ENCODE measurements at regions not wholly inside any gene's neighbourhood (a gene's known extent, or its start where the extent isn't known, plus 50 kb on each side); places are given as distances from the start of the nearest gene placed in this dataset.

DNA sequence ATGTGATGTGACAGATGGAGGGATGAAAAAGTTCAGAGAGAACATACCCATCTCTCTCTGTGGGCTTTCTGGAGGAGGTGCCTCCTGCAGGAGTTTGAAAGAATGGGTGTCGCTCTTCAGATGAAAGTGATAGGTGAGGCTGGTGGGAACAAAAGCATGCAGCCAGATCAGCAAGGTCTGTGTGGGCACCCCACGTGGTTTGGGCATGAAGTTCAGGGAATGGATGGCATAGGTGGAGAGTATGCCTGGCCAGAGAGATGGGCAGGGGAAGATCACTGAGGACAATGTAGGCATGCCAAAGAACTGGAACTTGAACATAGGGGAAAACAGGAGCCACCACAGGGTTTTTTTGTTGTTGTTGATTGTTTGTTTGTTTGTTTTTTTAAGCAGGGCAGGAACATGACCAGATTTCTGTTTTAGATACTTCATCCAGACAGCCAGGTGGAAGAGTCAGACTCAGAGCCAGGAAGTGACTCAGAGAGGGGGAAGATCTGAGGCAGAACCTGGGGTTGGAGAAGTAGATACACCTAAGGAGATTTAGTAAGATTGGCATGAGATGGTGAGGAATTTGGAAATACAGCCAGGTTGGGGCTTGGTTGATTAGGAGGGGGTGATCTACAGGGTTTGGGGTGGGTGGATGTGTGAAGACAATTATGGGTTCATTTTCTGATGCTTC, 64.8 kb upstream of the CLSTN2 start:
- Histone ChIP-seq H3K36me3 (no peaks in the 10 kb centered on the region), H3K9me3 (no peaks in the 10 kb centered on the region), H3K4me1 (no peaks in the 10 kb centered on the region), H3K27ac (no peak overlapping the region), H3K27me3 (no peaks in the 10 kb centered on the region), H3K4me3 (no peak overlapping the region)
- WGBS, 2 donors = 58 to 75% methylated on average over 2 of the region's 2 CpGs
- TF ChIP-seq POLR2A (IDR thresholded peaks at IDR 0.05) = no peak
- DNase-seq (ENCODE audit: low spot score in 2 of 2) = no peak

- Histone ChIP-seq H3K4me1 (no peaks in the 10 kb centered on the region), H3K4me3 (no peak overlapping the region), H3K27ac (no peak overlapping the region), H3K9me3 (no peaks in the 10 kb centered on the region), H3K27me3 (no peaks in the 10 kb centered on the region), H3K36me3 (no peaks in the 10 kb centered on the region)
- 94 to 98% methylated on average over 2 of the region's 2 CpGs for WGBS, 2 donors
- TF ChIP-seq POLR2A (IDR thresholded peaks at IDR 0.05) (no peak), CTCF (IDR thresholded peaks at IDR 0.05) (no peak), EP300 (IDR thresholded peaks at IDR 0.05) (no peak)
- no peak for DNase-seq (ENCODE audit: low spot score in 2 of 2)
Observed at GRCh38 chr3:139868773-139869172, 66.2 kb upstream of the CLSTN2 start.

DNA sequence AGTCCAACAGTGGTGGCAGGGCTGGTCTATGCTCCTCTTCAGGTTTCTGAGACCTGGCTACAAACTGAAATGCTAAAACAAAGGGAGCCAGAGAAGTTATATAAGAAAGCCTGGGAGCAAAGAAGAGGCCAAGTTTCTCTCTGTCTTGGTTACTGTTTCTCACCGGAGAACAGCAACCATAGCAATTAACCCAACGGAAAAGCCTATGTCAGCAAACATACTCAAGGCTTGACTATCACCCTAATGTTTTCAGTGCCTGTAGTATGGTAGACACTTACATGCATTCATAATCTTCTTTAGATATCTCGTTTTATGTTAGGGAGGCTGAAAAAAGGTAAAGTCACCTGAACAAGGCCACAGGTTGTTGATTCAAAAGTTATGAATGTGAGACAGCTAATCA, 86.3 kb upstream of the CLSTN2 start:
- 47 to 53% methylated on average over 3 of the region's 3 CpGs for WGBS, 2 donors
- H3K36me3 ChIP-seq = no peaks in the 10 kb centered on the region
- no peak for DNase-seq (ENCODE audit: low spot score in 2 of 2)
- H3K27me3 ChIP-seq = no peaks in the 10 kb centered on the region
- H3K9me3 ChIP-seq = peaks cover 0 to 21% (median 2%) of the 10 kb centered on the region in 4 donors
- no peak for TF ChIP-seq EP300 (IDR thresholded peaks at IDR 0.05)
- no peak for TF ChIP-seq CTCF (IDR thresholded peaks at IDR 0.05)
- TF ChIP-seq POLR2A (IDR thresholded peaks at IDR 0.05) = no peak
- H3K4me3 ChIP-seq = no peak overlapping the region
- H3K4me1 ChIP-seq = no peaks in the 10 kb centered on the region
- H3K27ac ChIP-seq = no peak overlapping the region

DNA sequence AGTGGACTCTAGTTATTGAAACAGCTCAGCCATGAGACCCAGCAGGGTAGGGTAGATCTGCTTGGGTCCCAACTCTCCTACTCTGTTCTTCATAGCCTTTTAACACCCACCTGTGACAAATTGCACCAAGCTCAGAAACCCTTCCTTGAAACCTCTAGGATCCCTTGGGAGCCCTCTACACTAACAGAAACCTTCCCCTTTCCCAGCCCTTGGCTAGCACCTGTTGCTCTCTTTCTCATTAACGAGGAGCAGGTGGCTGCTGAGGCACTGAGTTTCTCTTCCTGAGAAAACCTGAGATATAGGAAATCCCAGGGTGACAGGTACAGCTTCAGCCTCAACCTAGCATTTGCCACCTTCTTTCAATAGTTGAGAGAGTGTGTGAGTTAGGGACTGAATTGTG, 88.3 kb upstream of the CLSTN2 start:
- Histone ChIP-seq H3K9me3 (peaks cover 0 to 14% (median 2%) of the 10 kb centered on the region in 4 donors), H3K27me3 (no peaks in the 10 kb centered on the region), H3K36me3 (no peaks in the 10 kb centered on the region), H3K27ac (no peak overlapping the region), H3K4me3 (no peak overlapping the region), H3K4me1 (no peaks in the 10 kb centered on the region)
- DNase-seq (ENCODE audit: low spot score in 2 of 2) = no peak
- 42 to 59% methylated on average over 1 of the region's 1 CpG for WGBS, 2 donors
- no peak for TF ChIP-seq EP300 (IDR thresholded peaks at IDR 0.05)
- no peak for TF ChIP-seq POLR2A (IDR thresholded peaks at IDR 0.05)
- no peak for TF ChIP-seq CTCF (IDR thresholded peaks at IDR 0.05)

DNA sequence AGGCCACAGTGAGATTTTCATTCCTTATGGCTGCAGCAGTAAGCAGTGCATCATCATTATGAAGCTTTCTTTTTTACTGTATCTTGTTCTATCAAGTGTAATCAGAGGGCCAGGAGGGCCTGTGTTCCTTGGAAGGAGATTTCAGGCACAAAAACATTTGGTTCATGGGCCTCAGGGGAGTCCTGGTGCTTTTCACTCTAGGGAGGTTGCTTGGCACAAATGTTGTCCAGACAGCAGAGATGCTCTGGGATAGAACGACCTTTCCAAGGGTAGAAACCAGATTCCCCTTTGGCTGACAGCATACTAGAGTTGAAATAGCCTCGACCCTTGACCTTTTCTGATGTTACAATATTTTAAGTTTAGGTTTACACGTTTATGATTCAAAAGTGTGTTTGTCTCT, 95.3 kb upstream of the CLSTN2 start:
- Histone ChIP-seq H3K9me3 (no peaks in the 10 kb centered on the region), H3K4me1 (no peaks in the 10 kb centered on the region), H3K27ac (no peak overlapping the region), H3K36me3 (no peaks in the 10 kb centered on the region), H3K27me3 (no peaks in the 10 kb centered on the region), H3K4me3 (no peak overlapping the region)
- DNase-seq (ENCODE audit: low spot score in 2 of 2) = no peak
- 32 to 35% methylated on average over 3 of the region's 3 CpGs for WGBS, 2 donors
- no peak for TF ChIP-seq CTCF (IDR thresholded peaks at IDR 0.05)
- TF ChIP-seq POLR2A (IDR thresholded peaks at IDR 0.05) = no peak
- TF ChIP-seq EP300 (IDR thresholded peaks at IDR 0.05) = no peak

DNA sequence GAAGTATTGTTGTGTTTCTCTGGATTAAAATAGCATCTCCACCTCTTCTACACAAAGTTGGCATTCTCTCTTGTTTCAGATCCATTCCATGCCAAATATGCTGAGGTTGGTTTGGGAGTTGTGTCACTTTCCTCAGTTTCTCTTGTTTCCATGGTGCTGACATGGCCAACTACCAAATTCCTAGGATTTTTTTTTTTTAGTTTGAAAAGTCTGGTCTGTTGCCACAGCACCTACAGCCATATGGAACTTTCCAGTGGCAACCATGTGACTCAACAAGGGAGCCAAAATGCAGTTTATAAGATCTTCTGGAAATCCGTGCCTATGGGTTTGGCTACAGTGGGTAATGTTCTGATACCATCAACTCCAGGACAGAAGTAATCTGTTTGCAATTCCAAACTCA, 96.0 kb upstream of the CLSTN2 start:
- H3K9me3 ChIP-seq = no peaks in the 10 kb centered on the region
- H3K27ac ChIP-seq = no peak overlapping the region
- no peaks in the 10 kb centered on the region for H3K36me3 ChIP-seq
- WGBS, 2 donors = 76 to 84% methylated on average over 1 of the region's 1 CpG
- no peak overlapping the region for H3K4me3 ChIP-seq
- TF ChIP-seq EP300 (IDR thresholded peaks at IDR 0.05) (no peak), CTCF (IDR thresholded peaks at IDR 0.05) (no peak), POLR2A (IDR thresholded peaks at IDR 0.05) (no peak)
- H3K4me1 ChIP-seq = no peaks in the 10 kb centered on the region
- DNase-seq (ENCODE audit: low spot score in 2 of 2) = no peak
- no peaks in the 10 kb centered on the region for H3K27me3 ChIP-seq

Measured in tibial nerve (tissue), 4 donors.